Sciatic nerve (tissue), 2 donors: ENCODE measurements at regions not wholly inside any gene's neighbourhood (a gene's known extent, or its start where the extent isn't known, plus 50 kb on each side); places are given as distances from the start of the nearest gene placed in this dataset.
"Not testable (repeated sequence)": the region's sequence is repeated elsewhere in the genome, so short reads cannot be mapped to it uniquely, and the experiment has no call there.

ENCODE experiments used
- ATAC-seq: fragments of 200-7000 bp; cut with Tn5 transposase; one replicate; pipeline ENCODE4 v1.9.1; 2020; ENCODE audit warnings: mild to moderate bottlenecking, moderate library complexity
- DNase-seq: peaks from one replicate; pipeline ENCODE4 v3.0.0-alpha.2; 2020; ENCODE audit warnings: low spot score
- intact Hi-C: fragments of 100-400 bp; cut with DNase I; formaldehyde crosslinking; loops from one replicate; pipeline ENCODE4 v1.14.2; 2022
- donor health status: DM: no; HTN: no; CAD: no.
- donor health status: DM: no; HTN: no; CAD: no.

- ATAC-seq (no peak), DNase-seq (no peak)
- intact Hi-C loops, result no loop called here
Observed at GRCh38 chr1:218494449-218494852, 149.3 kb downstream of the TGFB2 start.

GRCh38 chr1:218495931-218496330, 150.8 kb downstream of the TGFB2 start:
- intact Hi-C loops, result no loop called here
- DNase-seq, result no peak
- no peak for ATAC-seq

GRCh38 chr1:218496561-218496960, 151.4 kb downstream of the TGFB2 start:
- DNase-seq, result no peak
- ATAC-seq, result no peak
- intact Hi-C loops, result no loop called here

GRCh38 chr1:218498056-218498938, 153.2 kb downstream of the TGFB2 start:
- DNase-seq (no peak), ATAC-seq (peak; percentile 66)
- intact Hi-C loops, result no loop called here

DNA sequence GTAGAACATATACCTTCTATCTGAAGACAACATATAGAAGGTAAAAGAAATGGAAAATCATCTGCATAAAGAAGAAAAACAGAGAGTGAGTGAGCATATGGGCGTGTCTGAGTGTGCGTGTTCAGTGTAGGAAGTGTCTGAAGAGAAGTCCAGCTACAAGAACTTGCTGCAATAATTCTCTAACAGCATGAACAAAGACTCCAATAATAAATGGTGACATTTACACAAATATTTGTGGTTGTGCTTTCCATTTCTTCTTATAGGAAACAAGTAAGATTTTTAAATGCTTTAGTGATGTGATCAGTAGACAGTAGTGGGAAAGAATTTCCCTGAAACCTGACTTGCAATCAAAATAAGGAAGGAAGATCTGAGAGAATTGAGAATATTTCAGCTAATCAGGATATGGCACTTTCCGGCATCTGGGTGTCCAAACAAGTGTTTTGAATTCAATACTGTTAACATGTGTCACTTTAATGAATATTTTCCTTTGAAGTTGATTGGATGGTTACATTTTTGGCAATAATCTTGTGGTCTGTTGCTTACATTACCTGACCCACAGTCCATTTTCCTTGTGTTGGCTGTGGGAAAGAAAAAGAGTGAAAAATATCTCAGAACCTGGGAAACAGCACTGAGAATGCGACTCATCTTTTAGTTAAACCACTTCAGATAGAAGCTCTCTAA, 154.0 kb downstream of the TGFB2 start:
- intact Hi-C loops, result no loop called here
- no peak for DNase-seq
- peak; percentile 79 for ATAC-seq

GRCh38 chr1:218499911-218500310, 154.8 kb downstream of the TGFB2 start:
- DNase-seq (no peak), ATAC-seq (no peak)
- intact Hi-C loops, result no loop called here

DNA sequence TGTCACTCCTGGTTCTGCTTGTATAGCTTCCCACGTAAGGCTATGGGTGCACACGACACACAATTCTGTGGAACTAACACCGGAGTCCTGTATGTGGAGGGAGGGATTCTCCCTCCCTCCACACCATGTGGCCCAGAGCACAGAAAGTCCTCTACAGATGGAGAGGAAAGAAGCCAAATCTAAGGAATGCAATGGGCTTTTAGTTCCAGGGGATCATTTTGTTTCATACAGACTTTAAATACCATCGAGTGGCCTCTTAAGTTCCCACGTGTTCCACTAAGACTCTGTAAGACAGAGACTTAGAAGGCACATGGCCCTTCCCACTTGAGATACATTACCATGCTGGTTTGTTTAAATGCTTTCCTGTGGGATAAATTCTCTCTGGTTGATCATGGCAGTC, 156.0 kb downstream of the TGFB2 start:
- intact Hi-C loops, result no loop called here

GRCh38 chr1:218502383-218502782, 157.2 kb downstream of the TGFB2 start:
- DNase-seq (no peak), ATAC-seq (no peak)
- intact Hi-C loops, result no loop called here

More for the DNA sequence above, 156.0 kb downstream of the TGFB2 start:
- DNase-seq (no peak), ATAC-seq (no peak)

DNA sequence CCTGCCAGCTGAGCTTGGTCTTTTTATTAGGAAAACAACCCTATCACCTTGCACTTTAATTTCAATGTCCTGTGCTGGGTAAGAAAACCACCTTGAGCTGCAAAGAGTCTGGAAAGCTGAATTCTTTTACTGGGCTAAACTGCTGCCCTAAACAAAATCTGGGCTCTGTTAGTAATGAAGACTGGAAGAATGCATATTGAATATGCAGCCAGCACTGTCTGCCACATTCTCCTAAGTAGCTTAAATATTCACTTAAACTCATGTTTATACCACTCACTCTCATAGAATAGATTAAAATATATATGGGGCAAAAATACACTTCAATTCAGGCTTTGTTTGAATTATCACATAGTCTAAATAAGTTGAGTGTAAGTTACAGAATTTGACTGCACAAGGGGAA, 158.0 kb downstream of the TGFB2 start:
- ATAC-seq, result no peak
- intact Hi-C loops, result no loop called here
- no peak for DNase-seq

- intact Hi-C loops, result no loop called here
- ATAC-seq, result no peak
Observed at GRCh38 chr1:218507355-218508002, 162.3 kb downstream of the TGFB2 start.

DNA sequence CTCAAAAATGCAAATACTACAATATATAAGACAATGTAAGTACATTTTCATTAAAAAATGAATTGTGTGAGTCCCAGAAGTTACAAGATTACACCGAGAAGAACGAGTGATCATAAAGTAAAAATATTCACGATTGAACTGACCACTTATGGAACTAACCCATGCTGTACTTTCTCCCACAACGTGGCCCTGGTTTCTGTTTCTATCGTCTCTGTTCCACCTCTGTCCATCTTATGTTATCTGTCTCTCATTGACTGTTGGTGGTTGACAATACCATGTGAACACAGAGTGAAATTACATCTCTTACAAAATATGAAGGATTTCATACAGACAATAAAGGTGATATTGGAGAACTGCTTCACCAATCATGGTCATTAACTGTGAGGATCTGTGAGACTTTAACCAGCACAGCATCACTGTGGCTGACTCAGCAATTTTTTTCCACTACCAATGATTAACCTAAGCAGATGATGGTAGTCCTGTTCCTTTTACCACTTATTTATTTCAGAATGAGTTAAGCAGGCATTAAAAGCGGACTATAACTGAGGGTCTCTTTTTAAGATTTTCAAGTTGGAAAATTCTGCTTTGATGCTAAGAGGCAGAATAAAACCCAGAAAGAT, 165.1 kb downstream of the TGFB2 start:
- ATAC-seq (no peak), DNase-seq (no peak)
- intact Hi-C loops, result no loop called here

More at GRCh38 chr1:218507355-218508002, 162.3 kb downstream of the TGFB2 start:
- DNase-seq, result no peak

- no peak for ATAC-seq
Observed at GRCh38 chr1:218513328-218513727, 168.2 kb downstream of the TGFB2 start.

GRCh38 chr1:218514689-218515088, 169.6 kb downstream of the TGFB2 start:
- intact Hi-C loops, result no loop called here
- DNase-seq (no peak), ATAC-seq (no peak)

More at GRCh38 chr1:218513328-218513727, 168.2 kb downstream of the TGFB2 start:
- DNase-seq, result no peak
- intact Hi-C loops, result no loop called here

GRCh38 chr1:218516526-218516925, 171.4 kb downstream of the TGFB2 start:
- DNase-seq (no peak), ATAC-seq (no peak)
- intact Hi-C loops, result no loop called here

DNA sequence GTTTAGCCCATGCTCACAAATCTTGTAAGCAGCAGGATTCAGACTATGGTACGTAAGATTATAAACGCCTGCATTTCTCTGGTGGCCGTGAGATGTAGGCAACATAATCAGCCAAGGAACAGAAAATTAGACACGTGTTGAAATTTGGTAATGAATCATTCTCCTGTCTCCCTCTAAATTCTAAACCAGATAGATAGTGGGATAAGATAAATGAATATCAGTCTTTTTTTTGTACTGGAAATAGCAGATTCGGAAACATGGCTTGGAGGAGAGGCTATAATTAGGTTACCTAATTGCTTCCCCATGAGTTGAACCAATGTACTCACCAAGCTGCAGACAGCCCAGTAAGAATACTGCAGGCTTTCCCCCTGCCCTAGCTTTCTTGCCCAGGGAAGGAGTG, 172.3 kb downstream of the TGFB2 start:
- intact Hi-C loops, result no loop called here
- DNase-seq (no peak), ATAC-seq (no peak)

DNA sequence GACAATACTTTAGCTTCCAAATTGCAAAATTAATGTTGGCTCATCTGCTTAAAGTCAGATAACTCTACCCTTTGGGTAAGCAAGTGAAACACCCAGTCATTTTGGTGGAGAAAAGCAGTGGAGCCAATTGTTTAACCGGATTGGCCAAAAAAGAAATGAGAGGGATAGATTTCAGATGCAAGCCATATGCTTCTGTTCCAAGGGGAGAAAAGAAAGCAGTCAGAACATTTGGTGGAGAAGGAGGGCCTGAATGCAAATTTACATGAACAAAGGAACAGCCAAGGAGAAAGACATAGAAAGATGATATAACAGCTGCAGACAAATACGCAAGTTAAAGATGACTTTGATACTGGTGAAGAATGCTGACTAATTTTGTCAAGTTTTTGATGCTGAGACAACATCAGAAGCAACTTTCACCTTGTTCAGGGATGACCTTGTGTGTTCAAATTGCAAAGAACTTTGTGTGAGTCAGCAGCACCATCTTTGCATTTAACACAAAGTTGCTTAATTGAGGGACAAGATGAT, 173.1 kb downstream of the TGFB2 start:
- DNase-seq (no peak), ATAC-seq (no peak)
- intact Hi-C loops, result no loop called here

GRCh38 chr1:218520646-218521045, 175.5 kb downstream of the TGFB2 start:
- intact Hi-C loops, DNase-seq, ATAC-seq: not testable (repeated sequence)

GRCh38 chr1:218521414-218522169, 176.5 kb downstream of the TGFB2 start:
- peak; percentile 66 for DNase-seq
- intact Hi-C loops, result no loop called here
- peak; percentile 74 for ATAC-seq
